NT2/D1 (cell line): ENCODE measurements at regions not wholly inside any gene's neighbourhood (a gene's known extent, or its start where the extent isn't known, plus 50 kb on each side); places are given as distances from the start of the nearest gene placed in this dataset.
"Not testable (repeated sequence)": the region's sequence is repeated elsewhere in the genome, so short reads cannot be mapped to it uniquely, and the experiment has no call there.

Source experiments
- SUZ12 ChIP-seq: IDR thresholded peaks from 2 replicates; pipeline ENCODE4 v1.6.1; 2011; ENCODE audit not compliant: insufficient read length, insufficient read depth; ENCODE audit errors: extremely low read depth
- YY1 ChIP-seq: IDR thresholded peaks from 2 replicates; pipeline ENCODE4 v1.6.1; 2011; ENCODE audit not compliant: insufficient read length, insufficient read depth
- ZNF274 ChIP-seq: IDR thresholded peaks from 2 replicates; pipeline ENCODE4 v1.6.1; 2011; ENCODE audit warnings: mild to moderate bottlenecking, low read depth, low read length

- not testable (repeated sequence) for TF ChIP-seq ZNF274, SUZ12, YY1
Observed at GRCh38 chr6:57822448-57822847, 505.0 kb downstream of the PRIM2 start.
